HG03469 (cell line): ENCODE measurements at regions not wholly inside any gene's neighbourhood (a gene's known extent, or its start where the extent isn't known, plus 50 kb on each side); places are given as distances from the start of the nearest gene placed in this dataset.

Source experiments
- ATAC-seq: cut with Tn5 transposase; IDR thresholded peaks from one replicate; pipeline ENCODE4 v1.9.1; 2021; ENCODE audit warnings: mild to moderate bottlenecking, moderate library complexity, moderate number of reproducible peaks; ENCODE audit not compliant: unreplicated experiment

- no peak for ATAC-seq
Observed at GRCh38 chr3:176737480-176738110, 459.7 kb downstream of the TBL1XR1 start.

- no peak for ATAC-seq
Observed at GRCh38 chr3:176734146-176734545, 463.1 kb downstream of the TBL1XR1 start.

- ATAC-seq: no peak
Observed at GRCh38 chr3:176724394-176724759, 472.9 kb downstream of the TBL1XR1 start.

- ATAC-seq: no peak
Observed at GRCh38 chr3:176723758-176724393, 473.4 kb downstream of the TBL1XR1 start.

- no peak for ATAC-seq
Observed at GRCh38 chr3:176714034-176714433, 483.2 kb downstream of the TBL1XR1 start.

- ATAC-seq: no peak
Observed at GRCh38 chr3:176712191-176712590, 485.1 kb downstream of the TBL1XR1 start.

- ATAC-seq: no peak
Observed at GRCh38 chr3:176699288-176699687, 498.0 kb downstream of the TBL1XR1 start.

- no peak for ATAC-seq
Observed at GRCh38 chr3:176697284-176697889, 499.9 kb downstream of the TBL1XR1 start.

GRCh38 chr3:176696816-176697215 lies 500.5 kb downstream of the TBL1XR1 start:
- ATAC-seq: no peak

GRCh38 chr3:176692966-176693785 lies 504.1 kb downstream of the TBL1XR1 start:
- ATAC-seq: no peak

GRCh38 chr3:176692199-176692965 lies 504.9 kb downstream of the TBL1XR1 start:
- ATAC-seq: no peak

- ATAC-seq: no peak
Observed at GRCh38 chr3:176690083-176690869, 507.0 kb downstream of the TBL1XR1 start.

GRCh38 chr3:176687754-176688153 lies 509.5 kb downstream of the TBL1XR1 start:
- no peak for ATAC-seq

- ATAC-seq: no peak
Observed at GRCh38 chr3:176683382-176683781, 513.9 kb downstream of the TBL1XR1 start.

- ATAC-seq: no peak
Observed at GRCh38 chr3:176663837-176664831, 533.1 kb downstream of the TBL1XR1 start.

- ATAC-seq: no peak
Observed at GRCh38 chr3:176663387-176663786, 533.9 kb downstream of the TBL1XR1 start.

- ATAC-seq: no peak
Observed at GRCh38 chr3:176661432-176661964, 535.8 kb downstream of the TBL1XR1 start.

- no peak for ATAC-seq
Observed at GRCh38 chr3:176655404-176656094, 541.7 kb downstream of the TBL1XR1 start.
